H9 (cell line): ENCODE measurements at regions not wholly inside any gene's neighbourhood (a gene's known extent, or its start where the extent isn't known, plus 50 kb on each side); places are given as distances from the start of the nearest gene placed in this dataset.

Experiments
- DNase-seq: peaks from one replicate; pipeline ENCODE4 v3.0.0-alpha.2; 2017
- H2AFZ ChIP-seq: one replicate; pipeline ENCODE4 v1.6.1; 2013; ENCODE audit warnings: mild to moderate bottlenecking, low read length, control low read depth, moderate library complexity
- H2AK5ac ChIP-seq: 2 replicates; pipeline ENCODE4 v1.6.1; 2013; ENCODE audit warnings: low read length, control low read depth, mixed read lengths; ENCODE audit not compliant: insufficient read length
- H2BK120ac ChIP-seq: one replicate; pipeline ENCODE4 v1.6.1; 2013; ENCODE audit warnings: low read depth, mild to moderate bottlenecking, low read length, control low read depth, inconsistent platforms; ENCODE audit not compliant: poor library complexity, severe bottlenecking
- H2BK12ac ChIP-seq: 2 replicates; pipeline ENCODE4 v1.6.1; 2013; ENCODE audit warnings: low read length, control low read depth, mixed read lengths, low read depth; ENCODE audit not compliant: insufficient read length
- H2BK15ac ChIP-seq: 2 replicates; pipeline ENCODE4 v1.6.1; 2013; ENCODE audit warnings: low read depth, low read length, control low read depth
- H2BK20ac ChIP-seq: one replicate; pipeline ENCODE4 v1.6.1; 2013; ENCODE audit warnings: low read depth, mild to moderate bottlenecking, low read length, control low read depth, inconsistent platforms; ENCODE audit not compliant: poor library complexity, severe bottlenecking
- H2BK5ac ChIP-seq: 2 replicates; pipeline ENCODE4 v1.6.1; 2013; ENCODE audit warnings: low read length, control low read depth, mixed read lengths; ENCODE audit not compliant: insufficient read length
- H3K14ac ChIP-seq: 2 replicates; pipeline ENCODE4 v1.6.1; 2013; ENCODE audit warnings: low read length, control low read depth; ENCODE audit not compliant: insufficient read depth
- H3K18ac ChIP-seq: 2 replicates; pipeline ENCODE4 v1.6.1; 2013; ENCODE audit warnings: low read depth, mild to moderate bottlenecking, mixed read lengths, low read length, control low read depth; ENCODE audit not compliant: insufficient read length
- H3K23ac ChIP-seq: 2 replicates; pipeline ENCODE4 v1.6.1; 2013; ENCODE audit warnings: low read length, control low read depth, mixed read lengths, low read depth; ENCODE audit not compliant: insufficient read length
- H3K23me2 ChIP-seq: 2 replicates; pipeline ENCODE4 v1.6.1; 2013; ENCODE audit warnings: low read depth, mild to moderate bottlenecking, mixed read lengths, low read length, control low read depth; ENCODE audit not compliant: insufficient read length, poor library complexity, severe bottlenecking
- H3K27ac ChIP-seq: 2 replicates; pipeline ENCODE4 v1.5.1; 2013; ENCODE audit warnings: low read length, control low read depth, mixed read lengths, low read depth; ENCODE audit not compliant: insufficient read length
- H3K27me3 ChIP-seq: 2 replicates; pipeline ENCODE4 v1.6.1; 2013; ENCODE audit warnings: low read length, control low read depth, inconsistent platforms; ENCODE audit not compliant: insufficient read depth
- H3K4ac ChIP-seq: 2 replicates; pipeline ENCODE4 v1.6.1; 2013; ENCODE audit warnings: low read depth, mild to moderate bottlenecking, control low read depth, inconsistent platforms, low read length, moderate library complexity
- H3K4me1 ChIP-seq: 2 replicates; pipeline ENCODE4 v1.6.1; 2013; ENCODE audit warnings: low read length, control low read depth, inconsistent platforms; ENCODE audit not compliant: insufficient read depth
- H3K4me2 ChIP-seq: 2 replicates; pipeline ENCODE4 v1.6.1; 2013; ENCODE audit warnings: low read length, control low read depth, mixed read lengths; ENCODE audit not compliant: insufficient read length, insufficient read depth
- H3K56ac ChIP-seq: 2 replicates; pipeline ENCODE4 v1.6.1; 2013; ENCODE audit warnings: low read depth, mild to moderate bottlenecking, mixed read lengths, low read length, control low read depth; ENCODE audit not compliant: insufficient read length
- H3K79me1 ChIP-seq: 2 replicates; pipeline ENCODE4 v1.6.1; 2013; ENCODE audit warnings: low read depth, mild to moderate bottlenecking, moderate library complexity, low read length, control low read depth, inconsistent platforms; ENCODE audit not compliant: insufficient read depth, poor library complexity, severe bottlenecking
- H3K79me2 ChIP-seq: 2 replicates; pipeline ENCODE4 v1.6.1; 2013; ENCODE audit warnings: low read length, control low read depth, inconsistent platforms; ENCODE audit not compliant: insufficient read depth
- H3K9ac ChIP-seq: 2 replicates; pipeline ENCODE4 v1.6.1; 2013; ENCODE audit warnings: low read length, control low read depth, mixed read lengths; ENCODE audit not compliant: insufficient read length; ENCODE audit errors: extremely low read depth
- H3K9me3 ChIP-seq: one replicate; pipeline ENCODE4 v1.6.1; 2013; ENCODE audit warnings: low read depth, low read length, inconsistent platforms; ENCODE audit not compliant: control insufficient read depth
- H3T11ph ChIP-seq: one replicate; pipeline ENCODE4 v1.6.1; 2013; ENCODE audit warnings: mild to moderate bottlenecking, low read length, control low read depth, inconsistent platforms
- H4K20me1 ChIP-seq: one replicate; pipeline ENCODE4 v1.6.1; 2013; ENCODE audit not compliant: control insufficient read depth, insufficient read length, insufficient read depth
- H4K5ac ChIP-seq: 2 replicates; pipeline ENCODE4 v1.6.1; 2013; ENCODE audit warnings: low read depth, mild to moderate bottlenecking, mixed read lengths, low read length, control low read depth; ENCODE audit not compliant: insufficient read length
- H4K8ac ChIP-seq: replicated peaks from 2 replicates; pipeline ENCODE4 v1.6.1; 2013; ENCODE audit warnings: low read length, control low read depth, mixed read lengths, low read depth; ENCODE audit not compliant: insufficient read length
- H4K91ac ChIP-seq: 2 replicates; pipeline ENCODE4 v1.6.1; 2013; ENCODE audit warnings: low read depth, mild to moderate bottlenecking, moderate library complexity, mixed read lengths, low read length, control low read depth; ENCODE audit not compliant: insufficient read length
- H3K27ac Mint-ChIP-seq, 3 experiments: 2 replicates in 2 of 3; 3 replicates in 1 of 3; pipeline ENCODE4 v1.8.0; 2020 to 2021; ENCODE audit warnings: mixed read lengths in 3 of 3, mild to moderate bottlenecking in 1 of 3, moderate library complexity in 1 of 3
- H3K27me3 Mint-ChIP-seq: 2 replicates; pipeline ENCODE4 v1.8.0; 2021; ENCODE audit warnings: low read depth, mild to moderate bottlenecking, moderate library complexity, mixed read lengths
- H3K36me3 Mint-ChIP-seq, 3 experiments: 2 replicates in 2 of 3; 3 replicates in 1 of 3; pipeline ENCODE4 v1.8.0; 2020 to 2021; ENCODE audit warnings: low read depth in 3 of 3, mixed read lengths in 3 of 3; ENCODE audit not compliant: insufficient read depth in 1 of 3
- H3K4me1 Mint-ChIP-seq, 2 experiments: 2 replicates each; pipeline ENCODE4 v1.8.0; 2020; ENCODE audit warnings: mixed read lengths in 2 of 2
- H3K4me3 Mint-ChIP-seq, 2 experiments: 2 replicates in 1 of 2; 3 replicates in 1 of 2; pipeline ENCODE4 v1.8.0; 2020 to 2021; ENCODE audit warnings: mild to moderate bottlenecking in 2 of 2, mixed read lengths in 2 of 2, moderate library complexity in 1 of 2
- H3K9me3 Mint-ChIP-seq, 2 experiments: 2 replicates in 1 of 2; 3 replicates in 1 of 2; pipeline ENCODE4 v1.8.0; 2020; ENCODE audit warnings: mild to moderate bottlenecking in 2 of 2, mixed read lengths in 2 of 2, moderate library complexity in 1 of 2
- WGBS: extraction: QIAGEN DNeasy Blood & Tissue Kit; methylation state at CpG from one replicate; pipeline ENCODE4 v1.1.7; 2013; ENCODE audit warnings: missing lambda C conversion rate, low lambda C conversion rate, mixed read lengths; ENCODE audit not compliant: insufficient read length; ENCODE audit errors: extremely low coverage; 5-methylcytosine and 5-hydroxymethylcytosine counted together
- TF ChIP-seq, protein P1 (sequence below): fragments of 200-600 bp; sonication (generic); conservative IDR thresholded peaks from 3 replicates; pipeline ENCODE4 v1.8.0; 2021; ENCODE audit warnings: antibody characterized with exemption, mild to moderate bottlenecking

DNA sequence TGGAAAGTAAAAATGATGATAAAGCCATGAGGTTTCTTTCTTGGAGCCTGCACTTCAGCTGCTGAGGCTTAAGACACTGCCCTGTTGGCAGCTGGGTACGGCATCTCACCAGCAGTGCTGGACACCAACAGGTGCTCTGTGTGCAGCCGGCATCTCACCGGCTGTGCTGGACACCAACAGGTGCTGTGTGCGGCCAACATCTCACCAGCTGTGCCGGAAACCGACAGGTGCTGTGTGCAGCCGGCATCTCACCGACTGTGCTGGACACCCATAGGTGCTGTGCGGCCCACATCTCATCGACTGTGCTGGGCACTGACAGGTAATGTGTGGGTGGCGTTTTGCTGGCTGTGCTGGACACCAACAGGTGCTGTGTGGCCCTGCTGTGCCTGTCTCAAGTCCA lies 190.8 kb downstream of the TMEM18 start:
- TF ChIP-seq, protein P1, sequence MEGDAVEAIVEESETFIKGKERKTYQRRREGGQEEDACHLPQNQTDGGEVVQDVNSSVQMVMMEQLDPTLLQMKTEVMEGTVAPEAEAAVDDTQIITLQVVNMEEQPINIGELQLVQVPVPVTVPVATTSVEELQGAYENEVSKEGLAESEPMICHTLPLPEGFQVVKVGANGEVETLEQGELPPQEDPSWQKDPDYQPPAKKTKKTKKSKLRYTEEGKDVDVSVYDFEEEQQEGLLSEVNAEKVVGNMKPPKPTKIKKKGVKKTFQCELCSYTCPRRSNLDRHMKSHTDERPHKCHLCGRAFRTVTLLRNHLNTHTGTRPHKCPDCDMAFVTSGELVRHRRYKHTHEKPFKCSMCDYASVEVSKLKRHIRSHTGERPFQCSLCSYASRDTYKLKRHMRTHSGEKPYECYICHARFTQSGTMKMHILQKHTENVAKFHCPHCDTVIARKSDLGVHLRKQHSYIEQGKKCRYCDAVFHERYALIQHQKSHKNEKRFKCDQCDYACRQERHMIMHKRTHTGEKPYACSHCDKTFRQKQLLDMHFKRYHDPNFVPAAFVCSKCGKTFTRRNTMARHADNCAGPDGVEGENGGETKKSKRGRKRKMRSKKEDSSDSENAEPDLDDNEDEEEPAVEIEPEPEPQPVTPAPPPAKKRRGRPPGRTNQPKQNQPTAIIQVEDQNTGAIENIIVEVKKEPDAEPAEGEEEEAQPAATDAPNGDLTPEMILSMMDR, result no peak
- H3K9ac ChIP-seq, result no peak overlapping the region
- no peak overlapping the region for H2BK15ac ChIP-seq
- no peaks in the 10 kb centered on the region for H3K79me1 ChIP-seq
- H3K18ac ChIP-seq, result no peak overlapping the region
- no peak overlapping the region for H3K4ac ChIP-seq
- no peaks in the 10 kb centered on the region for H3K79me2 ChIP-seq
- no peak overlapping the region for H4K8ac ChIP-seq
- no CpG with 5 or more reads among the region's 11 CpGs for WGBS
- H3K9me3 ChIP-seq, result no peaks in the 10 kb centered on the region
- H3K56ac ChIP-seq, result no peak overlapping the region
- H3K4me1 ChIP-seq, result no peaks in the 10 kb centered on the region
- no peak overlapping the region for H2BK5ac ChIP-seq
- H3K4me1 Mint-ChIP-seq, result peaks cover 0 to 2% of the 10 kb centered on the region in 2 experiments; a peak in 1 of 4 replicates
- H4K5ac ChIP-seq, result no peak overlapping the region
- H4K20me1 ChIP-seq, result no peaks in the 10 kb centered on the region
- no peak overlapping the region for H2BK12ac ChIP-seq
- no peak overlapping the region for H4K91ac ChIP-seq
- H3K27ac Mint-ChIP-seq, result no peak overlapping the region
- H3K23ac ChIP-seq, result no peak overlapping the region
- peaks cover 11% of the 10 kb centered on the region for H3K27me3 Mint-ChIP-seq
- H3K14ac ChIP-seq, result no peak overlapping the region
- no peak overlapping the region for H2AFZ ChIP-seq
- H3K27ac ChIP-seq, result no peak overlapping the region
- H2BK120ac ChIP-seq, result no peak overlapping the region
- no peak overlapping the region for H3K4me3 Mint-ChIP-seq
- DNase-seq, result no peak
- no peak overlapping the region for H3K4me2 ChIP-seq
- H3K27me3 ChIP-seq, result no peaks in the 10 kb centered on the region
- no peak overlapping the region for H2BK20ac ChIP-seq
- H3T11ph ChIP-seq, result no peak overlapping the region
- no peak overlapping the region for H2AK5ac ChIP-seq
- no peaks in the 10 kb centered on the region for H3K23me2 ChIP-seq
- H3K36me3 Mint-ChIP-seq, result peaks cover 0 to 2% (median 0%) of the 10 kb centered on the region in 3 experiments; a peak in 1 of 7 replicates
- H3K9me3 Mint-ChIP-seq, result peaks cover 2 to 3% of the 10 kb centered on the region in 2 experiments; a peak in 2 of 5 replicates
